HG03196 (cell line): ENCODE measurements at regions not wholly inside any gene's neighbourhood (a gene's known extent, or its start where the extent isn't known, plus 50 kb on each side); places are given as distances from the start of the nearest gene placed in this dataset.
A peak's percentile ranks its signal among the peaks of the same experiment; 100 is the strongest.

Experiments used
- ATAC-seq: cut with Tn5 transposase; IDR thresholded peaks from one replicate; pipeline ENCODE4 v1.9.1; 2021; ENCODE audit not compliant: unreplicated experiment

DNA sequence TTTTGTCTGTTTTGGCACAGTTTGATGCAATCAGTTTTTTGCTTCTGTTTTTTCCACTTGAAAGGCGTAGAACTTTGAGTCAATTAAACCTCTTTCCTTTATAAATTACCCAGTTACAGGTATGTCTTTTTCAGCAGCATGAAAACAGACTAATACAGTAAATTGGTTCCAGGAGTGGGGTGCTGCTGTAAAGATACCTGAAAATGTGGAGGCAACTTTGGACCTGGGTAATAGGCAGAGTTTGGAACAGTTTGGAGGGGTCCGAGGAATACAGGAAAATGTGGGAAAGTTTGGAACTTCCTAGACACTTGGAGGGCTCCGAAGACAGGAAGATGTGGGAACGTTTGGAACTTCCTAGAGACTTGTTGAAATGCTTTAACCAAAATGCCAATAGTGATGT is 2022.2 kb downstream of the MAT2B start:
- no peak for ATAC-seq

DNA sequence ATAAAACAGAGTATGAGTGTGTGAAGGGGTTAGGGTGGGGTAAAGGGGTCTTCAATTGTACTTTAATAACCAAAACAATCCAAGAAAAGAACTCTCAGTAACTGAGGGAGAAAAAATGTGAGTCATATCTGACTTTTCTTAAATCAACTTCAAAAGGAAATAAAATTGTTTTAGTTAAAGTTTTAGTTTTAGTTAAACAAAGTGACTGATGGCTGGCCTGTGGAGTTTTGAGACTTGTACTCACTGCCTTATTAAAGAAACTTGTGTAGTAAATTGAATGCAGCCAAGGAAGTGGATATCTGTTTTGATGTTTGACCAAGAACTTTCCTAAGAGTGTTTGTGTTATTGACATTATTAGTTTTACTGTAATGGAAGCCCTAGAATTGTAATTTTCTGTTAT is 2032.6 kb downstream of the MAT2B start:
- no peak for ATAC-seq

- no peak for ATAC-seq
Measured at GRCh38 chr5:165559645-165560044, 2054.2 kb downstream of the MAT2B start.

DNA sequence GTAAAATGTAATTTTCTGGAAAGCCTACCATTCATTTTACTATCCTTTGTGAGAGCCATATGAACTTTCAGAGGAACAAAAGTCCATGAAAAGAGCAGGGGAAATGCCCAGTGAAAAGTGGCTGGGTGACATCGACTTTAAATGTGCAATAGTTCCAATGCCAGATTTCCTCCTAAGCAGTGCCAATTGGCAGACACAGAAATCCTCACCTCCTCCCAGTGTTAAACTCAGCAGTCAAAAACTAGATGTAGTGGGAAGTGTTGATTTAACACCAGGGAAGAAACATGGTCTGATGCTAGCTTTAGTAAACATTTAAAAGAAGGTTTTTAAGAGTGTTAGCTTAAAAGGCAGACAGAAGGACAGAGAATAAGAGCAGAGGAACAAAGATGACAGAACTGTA is 2055.2 kb downstream of the MAT2B start:
- ATAC-seq: no peak

- no peak for ATAC-seq
Measured at GRCh38 chr5:165565911-165566310, 2060.5 kb downstream of the MAT2B start.

- no peak for ATAC-seq
Measured at GRCh38 chr5:165569551-165569950, 2064.1 kb downstream of the MAT2B start.

DNA sequence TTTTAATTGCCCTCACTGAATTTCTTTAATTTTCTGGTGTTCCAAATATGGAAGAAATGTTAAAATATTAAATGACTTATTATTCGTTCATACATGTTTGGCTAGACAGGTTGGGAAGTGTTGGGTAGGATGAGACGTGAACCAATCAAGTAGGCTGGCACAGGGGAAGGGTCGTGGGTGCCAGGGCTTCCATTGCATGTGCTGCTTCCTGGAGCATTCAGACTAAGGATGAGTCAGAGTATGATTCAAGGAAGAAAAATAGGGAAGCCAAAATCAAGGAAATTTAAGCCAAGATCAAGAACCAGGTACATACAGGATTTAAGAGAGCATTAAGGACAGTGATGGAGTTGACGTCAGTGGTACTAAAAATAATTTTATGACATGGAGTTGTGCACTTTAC is 2068.0 kb downstream of the MAT2B start:
- ATAC-seq: no peak

DNA sequence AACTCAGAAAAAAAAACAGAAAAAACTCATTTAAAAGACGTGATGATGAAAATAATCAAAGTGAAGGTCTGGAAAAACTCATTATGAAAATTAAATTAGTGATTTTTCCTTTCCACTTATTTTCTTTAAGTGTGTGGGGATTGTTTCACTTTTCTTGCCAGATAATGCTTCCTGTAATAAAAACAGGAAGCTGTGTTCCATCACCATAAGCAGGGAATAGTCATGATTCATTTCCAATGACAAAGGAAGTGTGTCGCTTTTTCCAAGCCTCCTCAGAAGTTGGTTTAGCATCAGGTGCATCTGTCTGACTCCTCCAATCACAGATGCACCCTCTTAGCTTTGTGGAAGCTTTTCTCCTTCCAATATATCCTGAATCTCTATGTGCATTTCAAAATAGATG is 2068.7 kb downstream of the MAT2B start:
- ATAC-seq: no peak

- peak; percentile 59 for ATAC-seq
Measured at GRCh38 chr5:165576678-165577275, 2071.4 kb downstream of the MAT2B start.

DNA sequence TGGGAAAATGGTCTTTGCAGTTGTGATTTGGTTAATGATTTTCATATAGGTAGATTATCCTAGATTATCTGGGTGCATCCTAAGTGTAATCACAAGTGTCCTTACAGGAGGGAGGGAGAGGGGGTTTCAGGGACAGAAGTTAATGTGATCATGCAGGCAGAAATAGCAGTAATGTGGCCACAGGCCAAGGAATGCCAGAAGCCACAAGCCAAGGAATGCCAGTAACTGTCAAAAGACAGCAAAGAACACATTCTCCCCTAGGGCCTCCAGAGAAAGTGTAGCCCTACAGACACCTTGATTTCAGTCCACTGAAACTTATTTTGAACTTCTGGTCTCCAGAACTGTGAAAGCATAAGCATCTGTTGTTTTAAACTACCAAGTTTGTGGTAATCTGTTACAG is 2074.5 kb downstream of the MAT2B start:
- ATAC-seq: no peak

GRCh38 chr5:165594693-165595092 is 2089.3 kb downstream of the MAT2B start:
- ATAC-seq: no peak

- ATAC-seq: no peak
Measured at GRCh38 chr5:165602529-165602928, 2097.1 kb downstream of the MAT2B start.

- no peak for ATAC-seq
Measured at GRCh38 chr5:165607026-165607425, 2101.6 kb downstream of the MAT2B start.

DNA sequence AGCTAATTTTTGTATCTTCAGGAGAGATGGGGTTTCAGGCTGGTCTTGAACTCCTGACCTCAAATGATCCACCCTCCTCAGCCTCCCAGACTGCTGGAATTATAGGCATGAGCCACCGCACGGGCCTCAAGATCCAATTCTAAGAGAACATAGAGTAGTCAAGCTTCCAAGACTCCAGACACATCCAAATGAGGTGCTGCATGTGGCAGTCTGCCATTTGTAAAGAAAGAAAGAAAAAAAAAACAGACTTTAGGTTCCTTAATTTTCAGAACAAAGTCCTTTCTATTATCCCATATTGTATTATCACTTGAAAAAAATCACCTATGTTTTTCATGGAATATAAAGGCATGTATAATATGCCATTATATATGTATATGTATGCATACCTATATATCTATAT is 2104.5 kb downstream of the MAT2B start:
- ATAC-seq: no peak

GRCh38 chr5:165616490-165617405 is 2111.3 kb downstream of the MAT2B start:
- no peak for ATAC-seq

DNA sequence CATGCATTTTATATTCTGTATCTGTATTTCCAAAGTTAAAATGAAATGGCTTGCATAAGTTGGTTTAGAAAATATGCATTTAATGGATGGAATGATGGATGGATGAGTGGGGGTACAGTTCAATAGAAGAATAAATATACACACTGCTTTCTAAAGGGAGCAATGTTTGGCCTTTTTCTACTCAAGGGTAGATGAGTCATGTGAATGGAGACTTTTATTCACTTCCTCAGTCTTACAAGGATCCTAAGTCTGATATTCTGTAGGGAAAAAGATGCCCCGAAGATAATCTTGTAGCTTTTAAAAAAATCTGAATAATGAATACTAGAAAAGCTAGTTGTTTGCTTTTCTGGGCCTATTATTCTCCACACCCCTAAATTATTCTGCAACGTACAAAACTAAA is 2112.1 kb downstream of the MAT2B start:
- ATAC-seq: no peak

- no peak for ATAC-seq
Measured at GRCh38 chr5:165620394-165620793, 2115.0 kb downstream of the MAT2B start.

GRCh38 chr5:165622864-165623536 is 2117.6 kb downstream of the MAT2B start:
- no peak for ATAC-seq

GRCh38 chr5:165624166-165624946 is 2118.9 kb downstream of the MAT2B start:
- no peak for ATAC-seq

- no peak for ATAC-seq
Measured at GRCh38 chr5:165626161-165626560, 2120.7 kb downstream of the MAT2B start.

- no peak for ATAC-seq
Measured at GRCh38 chr5:165627548-165628170, 2122.2 kb downstream of the MAT2B start.
